HepG2 (cell line): ENCODE measurements at regions not wholly inside any gene's neighbourhood (a gene's known extent, or its start where the extent isn't known, plus 50 kb on each side); places are given as distances from the start of the nearest gene placed in this dataset.

Source experiments
- ATAC-seq: fragments of 200-7000 bp; cut with Tn5 transposase; 3 replicates; pipeline ENCODE4 v1.9.1; 2020; ENCODE audit warnings: mild to moderate bottlenecking, moderate library complexity
- BruUV-seq: library from RNA; stranded (reverse); fragments of 400-500 nt; replicated peaks from 2 replicates; lab custom pipeline; 2021; lab: Mats Ljungman, UMichigan
- CTCF ChIA-PET: fragments of 300-600 bp; formaldehyde crosslinking; extraction: SDS; loops from one replicate; lab custom pipeline; 2021; ENCODE audit warnings: low total read pairs, inconsistent platforms, low intra/inter-chr PET ratio; lab: Yijun Ruan, JAX
- POLR2A ChIA-PET: fragments of 350-600 bp; sonication (Branson Sonifier 250); formaldehyde crosslinking; loops from one replicate; lab custom pipeline; 2020; ENCODE audit warnings: antibody characterized with exemption, inconsistent platforms; lab: Yijun Ruan, JAX
- DNase-seq: peaks from one replicate; pipeline ENCODE4 v3.0.0-alpha.2; 2015; ENCODE audit warnings: low spot score
- FAIRE-seq: peaks from 3 replicates; lab custom pipeline; 2011; peaks lifted over from hg19 to GRCh38; lab: Jason Lieb, UNC
- H2AFZ ChIP-seq: one replicate; pipeline ENCODE4 v1.6.1; 2011; ENCODE audit warnings: low read length, inconsistent platforms
- H3K27ac ChIP-seq: fragments of 300-600 bp; 3 replicates; pipeline ENCODE4 v1.8.0; 2011; ENCODE audit warnings: mixed run types, mild to moderate bottlenecking, mixed read lengths, low read length, inconsistent platforms; ENCODE audit not compliant: insufficient read depth; ENCODE audit errors: extremely low read length
- H3K27me3 ChIP-seq, 2 experiments: fragments of 200-600 bp in 1 of 2; 2 replicates in 1 of 2; 3 replicates in 1 of 2; pipeline versions ENCODE4 v1.6.0 to v1.8.0; 2011; ENCODE audit warnings: low read length in 2 of 2, mild to moderate bottlenecking in 2 of 2, moderate library complexity in 2 of 2, inconsistent platforms in 1 of 2; ENCODE audit not compliant: insufficient read depth in 2 of 2, control insufficient read depth in 1 of 2
- H3K36me3 ChIP-seq, 2 experiments: fragments of 200-600 bp in 1 of 2; replicated peaks in 1 of 2; 2 replicates in 1 of 2; 3 replicates in 1 of 2; pipeline versions ENCODE4 v1.5.1 to v1.8.0; 2011; ENCODE audit warnings: low read length in 2 of 2, inconsistent platforms in 1 of 2; ENCODE audit not compliant: insufficient read depth in 2 of 2, control insufficient read depth in 1 of 2
- H3K4me1 ChIP-seq: 2 replicates; pipeline ENCODE4 v1.5.1; 2012; ENCODE audit warnings: low read length, inconsistent platforms; ENCODE audit not compliant: insufficient read depth
- H3K4me2 ChIP-seq: 2 replicates; pipeline ENCODE4 v1.6.0; 2011; ENCODE audit warnings: low read depth, low read length, inconsistent platforms
- H3K4me3 ChIP-seq, 3 experiments: fragments of 200-600 bp in 1 of 3; sonication (generic), shearing (Covaris generic) in 1 of 3; replicated peaks in 1 of 3; 2 replicates each; pipeline ENCODE4 v1.5.1; 2011 to 2016; ENCODE audit warnings: low read length in 3 of 3, inconsistent platforms in 2 of 3, low read depth in 2 of 3, mild to moderate bottlenecking in 2 of 3, control low read depth in 1 of 3, mixed read lengths in 1 of 3; ENCODE audit not compliant: insufficient read depth in 1 of 3
- H3K79me2 ChIP-seq: one replicate; pipeline ENCODE4 v1.6.1; 2011; ENCODE audit warnings: low read length, inconsistent platforms; ENCODE audit not compliant: insufficient read depth
- H3K9ac ChIP-seq: 2 replicates; pipeline ENCODE4 v1.6.0; 2011; ENCODE audit warnings: mild to moderate bottlenecking, low read depth, low read length, inconsistent platforms; ENCODE audit not compliant: insufficient read depth
- H3K9me3 ChIP-seq: 2 replicates; pipeline ENCODE4 v1.5.1; 2012; ENCODE audit warnings: mild to moderate bottlenecking, low read length
- H4K20me1 ChIP-seq: 2 replicates; pipeline ENCODE4 v1.6.0; 2011; ENCODE audit warnings: inconsistent platforms, mild to moderate bottlenecking, low read length, moderate library complexity; ENCODE audit not compliant: insufficient read depth
- ISL2 ChIP-seq: sonication (generic); formaldehyde crosslinking; IDR thresholded peaks from 2 replicates; pipeline ENCODE4 v1.5.0; 2020; ENCODE audit warnings: missing genetic modification reagents
- KDM3A ChIP-seq: IDR thresholded peaks from 2 replicates; pipeline ENCODE4 v1.6.1; 2018; ENCODE audit warnings: low read depth, missing compliant biosample characterization
- KLF6 ChIP-seq: IDR thresholded peaks from 2 replicates; pipeline ENCODE4 v1.8.0; 2016; ENCODE audit warnings: missing biosample characterization, missing genetic modification reagents
- MBNL3 ChIP-seq: fragments of 250-450 bp; sonication (Bioruptor Pico); conservative IDR thresholded peaks from 2 replicates; pipeline ENCODE4 v1.8.0; 2022; ENCODE audit warnings: mild to moderate bottlenecking, inconsistent platforms
- MLLT10 ChIP-seq: sonication (generic); formaldehyde crosslinking; IDR thresholded peaks from 2 replicates; pipeline ENCODE4 v1.4.0; 2020; ENCODE audit warnings: missing genetic modification reagents
- MTF1 ChIP-seq: sonication (generic); formaldehyde crosslinking; IDR thresholded peaks from 2 replicates; pipeline ENCODE4 v1.5.0; 2020; ENCODE audit warnings: missing genetic modification reagents
- PPARG ChIP-seq: conservative IDR thresholded peaks from 2 replicates; pipeline ENCODE4 v1.6.1; 2016; ENCODE audit warnings: missing biosample characterization, missing genetic modification reagents
- PRMT3 ChIP-seq: sonication (generic); formaldehyde crosslinking; IDR thresholded peaks from 2 replicates; pipeline ENCODE4 v1.8.1; 2022; ENCODE audit warnings: low read depth, mild to moderate bottlenecking, moderate library complexity, missing genetic modification reagents, borderline replicate concordance
- SMARCE1 ChIP-seq: fragments of 450-650 bp; IDR thresholded peaks from 2 replicates; pipeline ENCODE4 v1.6.1; 2017; ENCODE audit warnings: borderline replicate concordance
- SP5 ChIP-seq: IDR thresholded peaks from 2 replicates; pipeline ENCODE4 v1.6.1; 2016; ENCODE audit warnings: low read depth, borderline replicate concordance
- SUZ12 ChIP-seq: fragments of 150-350 bp; IDR thresholded peaks from 2 replicates; pipeline ENCODE4 v1.6.1; 2014; ENCODE audit warnings: low read depth, low read length
- TP53 ChIP-seq: sonication (generic); formaldehyde crosslinking; conservative IDR thresholded peaks from 2 replicates; pipeline ENCODE4 v1.4.0; 2020; ENCODE audit warnings: missing genetic modification reagents
- ZNF138 ChIP-seq: sonication (generic); formaldehyde crosslinking; IDR thresholded peaks from 2 replicates; pipeline ENCODE4 v1.5.0; 2020; ENCODE audit warnings: mild to moderate bottlenecking, low read depth, missing genetic modification reagents
- ZNF280B ChIP-seq: sonication (generic); formaldehyde crosslinking; IDR thresholded peaks from 2 replicates; pipeline ENCODE4 v1.5.0; 2020; ENCODE audit warnings: missing genetic modification reagents, mild to moderate bottlenecking, borderline replicate concordance
- ZNF619 ChIP-seq: sonication (generic); formaldehyde crosslinking; IDR thresholded peaks from 2 replicates; pipeline ENCODE4 v1.4.0; 2020; ENCODE audit warnings: mild to moderate bottlenecking, missing genetic modification reagents
- ZNF660 ChIP-seq: sonication (generic); formaldehyde crosslinking; IDR thresholded peaks from 2 replicates; pipeline ENCODE4 v1.5.1; 2020; ENCODE audit warnings: mild to moderate bottlenecking, low read depth, missing genetic modification reagents, borderline replicate concordance
- ZNF713 ChIP-seq: sonication (generic); formaldehyde crosslinking; IDR thresholded peaks from 2 replicates; pipeline ENCODE4 v1.4.0; 2020; ENCODE audit warnings: mild to moderate bottlenecking, missing genetic modification reagents
- ZNF737 ChIP-seq: sonication (generic); formaldehyde crosslinking; IDR thresholded peaks from 2 replicates; pipeline ENCODE4 v1.5.0; 2020; ENCODE audit warnings: missing genetic modification reagents, mild to moderate bottlenecking, borderline replicate concordance
- WGBS: methylation state at CpG from one replicate; pipeline ENCODE4 v1.1.6; 2017; ENCODE audit warnings: low lambda C conversion rate; 5-methylcytosine and 5-hydroxymethylcytosine counted together
- in situ Hi-C: cut with HindIII; loops from 2 replicates; pipeline ENCODE4 v1.10.0; 2017; ENCODE audit warnings: low pct_unique_long_range_greater_than_20kb; ENCODE audit not compliant: extremely low pct_ligation_motif_present
- intact Hi-C: fragments of 100-400 bp; cut with micrococcal nuclease; formaldehyde crosslinking; loops from one replicate; pipeline ENCODE4 v1.10.0; 2022; ENCODE audit not compliant: unreplicated experiment
- TF ChIP-seq, protein P1 (sequence below): IDR thresholded peaks from 2 replicates; pipeline ENCODE4 v1.4.0; 2020; ENCODE audit warnings: mild to moderate bottlenecking, missing genetic modification reagents

DNA sequence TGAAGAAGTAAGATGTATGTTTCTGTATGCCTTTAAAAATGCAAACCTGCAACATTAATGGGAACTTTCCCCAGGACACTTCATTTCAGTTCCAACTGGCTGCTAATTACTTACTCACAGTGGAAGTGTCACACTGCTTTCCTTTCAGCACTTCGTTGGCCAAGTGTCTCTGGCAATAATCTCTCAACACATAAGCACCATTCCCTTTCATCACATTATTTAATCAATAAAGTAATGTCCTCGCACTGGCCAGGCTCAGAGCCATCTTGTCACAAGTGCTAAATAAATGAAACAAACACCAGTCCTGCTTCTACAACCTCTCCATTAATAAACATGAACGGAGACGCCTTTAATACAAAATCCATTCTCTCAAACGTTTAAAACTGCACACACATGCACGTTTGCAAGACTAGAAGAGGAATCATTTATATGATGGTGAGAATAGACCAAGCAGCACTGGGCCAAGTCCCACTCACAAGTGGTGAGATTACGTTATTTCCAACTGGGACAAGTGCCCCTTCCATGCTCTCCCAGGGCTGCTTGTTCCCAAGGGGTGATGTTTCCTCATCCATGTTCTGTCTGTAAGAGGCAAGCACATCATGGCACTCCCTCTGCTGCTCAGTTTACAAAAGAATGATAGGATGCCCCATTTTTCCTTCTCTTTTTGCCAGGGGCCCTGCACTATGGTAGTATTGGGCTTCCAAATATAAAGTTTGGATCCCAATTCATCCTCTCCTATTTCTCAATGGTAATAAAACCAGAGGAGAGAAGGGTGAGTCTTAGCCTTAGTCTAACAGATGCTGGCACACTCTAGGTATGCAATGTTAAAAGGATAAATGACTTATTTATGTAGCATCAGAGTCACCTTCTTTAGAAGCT lies 56.8 kb upstream of the ETAA1 start:
- no peaks in the 10 kb centered on the region for H3K79me2 ChIP-seq
- WGBS: 5% methylated on average over 7 of the region's 7 CpGs
- no peak for TF ChIP-seq ZNF660
- TF ChIP-seq ZNF737: no peak
- TF ChIP-seq MLLT10 (CRISPR knock-in tag): no peak
- TF ChIP-seq TP53 (CRISPR knock-in tag): no peak
- TF ChIP-seq PPARG (CRISPR knock-in tag): no peak
- no peak for TF ChIP-seq SP5 (CRISPR knock-in tag)
- no peak for TF ChIP-seq ZNF138 (CRISPR knock-in tag)
- TF ChIP-seq KLF6: no peak
- TF ChIP-seq ZNF713: no peak
- TF ChIP-seq, protein P1, sequence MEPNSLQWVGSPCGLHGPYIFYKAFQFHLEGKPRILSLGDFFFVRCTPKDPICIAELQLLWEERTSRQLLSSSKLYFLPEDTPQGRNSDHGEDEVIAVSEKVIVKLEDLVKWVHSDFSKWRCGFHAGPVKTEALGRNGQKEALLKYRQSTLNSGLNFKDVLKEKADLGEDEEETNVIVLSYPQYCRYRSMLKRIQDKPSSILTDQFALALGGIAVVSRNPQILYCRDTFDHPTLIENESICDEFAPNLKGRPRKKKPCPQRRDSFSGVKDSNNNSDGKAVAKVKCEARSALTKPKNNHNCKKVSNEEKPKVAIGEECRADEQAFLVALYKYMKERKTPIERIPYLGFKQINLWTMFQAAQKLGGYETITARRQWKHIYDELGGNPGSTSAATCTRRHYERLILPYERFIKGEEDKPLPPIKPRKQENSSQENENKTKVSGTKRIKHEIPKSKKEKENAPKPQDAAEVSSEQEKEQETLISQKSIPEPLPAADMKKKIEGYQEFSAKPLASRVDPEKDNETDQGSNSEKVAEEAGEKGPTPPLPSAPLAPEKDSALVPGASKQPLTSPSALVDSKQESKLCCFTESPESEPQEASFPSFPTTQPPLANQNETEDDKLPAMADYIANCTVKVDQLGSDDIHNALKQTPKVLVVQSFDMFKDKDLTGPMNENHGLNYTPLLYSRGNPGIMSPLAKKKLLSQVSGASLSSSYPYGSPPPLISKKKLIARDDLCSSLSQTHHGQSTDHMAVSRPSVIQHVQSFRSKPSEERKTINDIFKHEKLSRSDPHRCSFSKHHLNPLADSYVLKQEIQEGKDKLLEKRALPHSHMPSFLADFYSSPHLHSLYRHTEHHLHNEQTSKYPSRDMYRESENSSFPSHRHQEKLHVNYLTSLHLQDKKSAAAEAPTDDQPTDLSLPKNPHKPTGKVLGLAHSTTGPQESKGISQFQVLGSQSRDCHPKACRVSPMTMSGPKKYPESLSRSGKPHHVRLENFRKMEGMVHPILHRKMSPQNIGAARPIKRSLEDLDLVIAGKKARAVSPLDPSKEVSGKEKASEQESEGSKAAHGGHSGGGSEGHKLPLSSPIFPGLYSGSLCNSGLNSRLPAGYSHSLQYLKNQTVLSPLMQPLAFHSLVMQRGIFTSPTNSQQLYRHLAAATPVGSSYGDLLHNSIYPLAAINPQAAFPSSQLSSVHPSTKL (CRISPR knock-in tag): no peak
- no peak for TF ChIP-seq ZNF280B
- TF ChIP-seq PRMT3 (CRISPR knock-in tag): no peak
- no peak for TF ChIP-seq MTF1 (CRISPR knock-in tag)
- TF ChIP-seq SUZ12: no peak
- TF ChIP-seq ISL2: no peak
- no peak for TF ChIP-seq SMARCE1
- TF ChIP-seq MBNL3 (CRISPR knock-in tag): no peak
- no peak for TF ChIP-seq ZNF619 (CRISPR knock-in tag)
- TF ChIP-seq KDM3A (CRISPR knock-in tag): no peak

More for the DNA sequence above, 56.8 kb upstream of the ETAA1 start:
- Histone ChIP-seq H3K9me3 (no peaks in the 10 kb centered on the region), H3K27me3 (no peaks in the 10 kb centered on the region), H3K36me3 (no peaks in the 10 kb centered on the region), H3K4me1 (no peaks in the 10 kb centered on the region), H3K4me3 (no peak overlapping the region), H3K4me2 (no peak overlapping the region), H4K20me1 (no peaks in the 10 kb centered on the region), H2AFZ (no peak overlapping the region), H3K9ac (no peak overlapping the region), H3K27ac (no peak overlapping the region)
- FAIRE-seq (no peak), ATAC-seq (no peak), DNase-seq (no peak)
- ChIA-PET CTCF (no interaction called here), POLR2A (no interaction called here)
- BruUV-seq: no TSS peak
- in situ Hi-C loops: no loop called here
- intact Hi-C loops: no loop called here
